Liver (tissue), 3 donors: ENCODE measurements at regions not wholly inside any gene's neighbourhood (a gene's known extent, or its start where the extent isn't known, plus 50 kb on each side); places are given as distances from the start of the nearest gene placed in this dataset.

Experiments used
- GABPA ChIP-seq, 2 donors: IDR thresholded peaks in 1 of 2; conservative IDR thresholded peaks in 1 of 2; 2 replicates each; pipeline ENCODE4 v1.6.1; 2016; ENCODE audit warnings: antibody characterized with exemption in 2 of 2, mild to moderate bottlenecking in 1 of 2, moderate library complexity in 1 of 2
- JUND ChIP-seq, 2 donors: IDR thresholded peaks; 2 replicates each; pipeline ENCODE4 v1.6.1; 2016; ENCODE audit warnings: antibody characterized with exemption in 2 of 2
- RAD21 ChIP-seq, 2 donors: IDR thresholded peaks; 2 replicates each; pipeline ENCODE4 v1.6.1; 2016; ENCODE audit warnings: antibody characterized with exemption in 2 of 2, mild to moderate bottlenecking in 2 of 2
- TF ChIP-seq, protein P1 (sequence below): fragments of 150-350 bp; IDR thresholded peaks from 2 replicates; pipeline ENCODE4 v1.5.1; 2017; ENCODE audit warnings: improper control_type of control experiment, low read depth, low read length; ENCODE audit not compliant: missing input control
- donor health status: healthy.
- donor health status: healthy.

DNA sequence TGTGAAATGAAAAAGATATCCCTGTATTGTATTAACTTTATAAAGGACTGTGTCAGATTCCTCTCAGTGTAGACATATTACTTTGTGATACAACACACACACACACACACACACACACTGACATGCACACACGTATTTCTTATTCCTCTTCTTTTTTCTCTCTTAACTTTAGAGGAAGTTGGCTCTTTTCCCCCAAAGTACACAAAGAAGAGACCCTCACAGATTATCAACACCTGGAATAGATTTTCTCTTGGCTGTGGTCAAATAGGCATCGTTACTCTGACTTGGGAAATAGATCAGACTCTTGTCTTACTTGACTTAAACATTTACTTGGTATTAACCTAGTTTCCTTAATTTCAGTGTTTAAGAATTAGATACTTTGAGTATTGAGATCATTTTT, 792.8 kb downstream of the ADGRL2 start:
- TF ChIP-seq, protein P1, sequence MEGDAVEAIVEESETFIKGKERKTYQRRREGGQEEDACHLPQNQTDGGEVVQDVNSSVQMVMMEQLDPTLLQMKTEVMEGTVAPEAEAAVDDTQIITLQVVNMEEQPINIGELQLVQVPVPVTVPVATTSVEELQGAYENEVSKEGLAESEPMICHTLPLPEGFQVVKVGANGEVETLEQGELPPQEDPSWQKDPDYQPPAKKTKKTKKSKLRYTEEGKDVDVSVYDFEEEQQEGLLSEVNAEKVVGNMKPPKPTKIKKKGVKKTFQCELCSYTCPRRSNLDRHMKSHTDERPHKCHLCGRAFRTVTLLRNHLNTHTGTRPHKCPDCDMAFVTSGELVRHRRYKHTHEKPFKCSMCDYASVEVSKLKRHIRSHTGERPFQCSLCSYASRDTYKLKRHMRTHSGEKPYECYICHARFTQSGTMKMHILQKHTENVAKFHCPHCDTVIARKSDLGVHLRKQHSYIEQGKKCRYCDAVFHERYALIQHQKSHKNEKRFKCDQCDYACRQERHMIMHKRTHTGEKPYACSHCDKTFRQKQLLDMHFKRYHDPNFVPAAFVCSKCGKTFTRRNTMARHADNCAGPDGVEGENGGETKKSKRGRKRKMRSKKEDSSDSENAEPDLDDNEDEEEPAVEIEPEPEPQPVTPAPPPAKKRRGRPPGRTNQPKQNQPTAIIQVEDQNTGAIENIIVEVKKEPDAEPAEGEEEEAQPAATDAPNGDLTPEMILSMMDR = no peak
- TF ChIP-seq GABPA (IDR thresholded peaks at IDR 0.05 in 1 of 2, conservative IDR thresholded peaks at IDR 0.05 in 1 of 2) (no peak), JUND (IDR thresholded peaks at IDR 0.05) (no peak), RAD21 (IDR thresholded peaks at IDR 0.05) (no peak)
